ENCODE measurements at regions not wholly inside any gene's neighbourhood (a gene's known extent, or its start where the extent isn't known, plus 50 kb on each side); places are given as distances from the start of the nearest gene placed in this dataset.
A peak's percentile ranks its signal among the peaks of the same experiment; 100 is the strongest.

- Histone ChIP-seq H3K4me3 (no peak overlapping the region), H3K9ac (no peak overlapping the region), H3K36me3 (no peaks in the 10 kb centered on the region), H3K4me2 (no peak overlapping the region), H3K27me3 (no peaks in the 10 kb centered on the region), H3K27ac (no peak overlapping the region), H3K9me3 (replicated peaks in 1 of 11) (no peaks in the 10 kb centered on the region), H4K20me1 (no peaks in the 10 kb centered on the region), H3K4me1 (peaks cover 0 to 30% (median 11%) of the 10 kb centered on the region in 10 experiments; a peak in 11 of 20 replicates)
- no peak for TF ChIP-seq Cebpa-rat (IDR thresholded peaks at IDR 0.05)
Observed at GRCh38 chr4:156545003-156545785, 426.4 kb downstream of the PDGFC start.

- H3K4me1 ChIP-seq: no peaks in the 10 kb centered on the region
- H3K36me3 ChIP-seq: no peaks in the 10 kb centered on the region
- TF ChIP-seq Cebpa-rat (IDR thresholded peaks at IDR 0.05): no peak
- no peak overlapping the region for H3K9ac ChIP-seq
- no peaks in the 10 kb centered on the region for H4K20me1 ChIP-seq
- H3K9me3 ChIP-seq (replicated peaks in 1 of 11): no peaks in the 10 kb centered on the region
- H3K4me2 ChIP-seq: no peak overlapping the region
- H3K27me3 ChIP-seq: no peaks in the 10 kb centered on the region
- no peak overlapping the region for H3K4me3 ChIP-seq
- H3K27ac ChIP-seq: no peak overlapping the region
Observed at GRCh38 chr4:156539376-156539775, 432.2 kb downstream of the PDGFC start.

DNA sequence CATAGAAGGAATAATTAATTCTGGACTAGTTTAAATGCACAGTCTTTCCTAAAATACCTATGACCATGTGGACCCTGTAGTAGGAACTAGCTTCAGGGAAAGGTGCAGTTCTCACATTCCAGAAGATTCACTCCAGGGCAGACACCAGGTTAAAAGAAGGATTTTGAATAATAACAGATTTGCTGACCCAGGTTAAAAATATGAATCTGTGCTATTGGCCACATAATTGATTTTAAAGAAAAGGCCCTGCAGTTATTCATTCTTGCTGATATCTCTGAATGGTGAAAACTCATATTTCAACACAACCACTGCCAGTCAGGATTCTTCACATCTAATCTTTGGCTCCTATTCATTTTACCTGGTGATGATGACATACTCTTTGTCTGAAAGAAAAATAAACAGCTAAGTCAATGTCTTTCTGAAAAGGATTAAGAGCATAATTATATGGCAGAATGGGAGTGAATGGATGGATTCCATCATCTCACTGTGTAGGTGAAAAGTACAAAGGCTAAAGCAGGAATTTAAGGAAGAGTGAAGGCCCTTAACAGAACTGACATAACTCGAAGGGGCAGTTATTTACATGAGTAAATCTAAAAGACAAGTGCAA is 432.8 kb downstream of the PDGFC start:
- H3K4me3 ChIP-seq: no peak overlapping the region
- no peaks in the 10 kb centered on the region for H3K36me3 ChIP-seq
- no peak overlapping the region for H3K27ac ChIP-seq
- H4K20me1 ChIP-seq: no peaks in the 10 kb centered on the region
- no peak overlapping the region for H3K4me2 ChIP-seq
- no peak for TF ChIP-seq Cebpa-rat (IDR thresholded peaks at IDR 0.05)
- peaks cover 0 to 3% (median 0%) of the 10 kb centered on the region in 11 experiments; a peak in 5 of 22 replicates for H3K9me3 ChIP-seq (replicated peaks in 1 of 11)
- H3K27me3 ChIP-seq: no peaks in the 10 kb centered on the region
- H3K9ac ChIP-seq: no peak overlapping the region
- no peaks in the 10 kb centered on the region for H3K4me1 ChIP-seq

DNA sequence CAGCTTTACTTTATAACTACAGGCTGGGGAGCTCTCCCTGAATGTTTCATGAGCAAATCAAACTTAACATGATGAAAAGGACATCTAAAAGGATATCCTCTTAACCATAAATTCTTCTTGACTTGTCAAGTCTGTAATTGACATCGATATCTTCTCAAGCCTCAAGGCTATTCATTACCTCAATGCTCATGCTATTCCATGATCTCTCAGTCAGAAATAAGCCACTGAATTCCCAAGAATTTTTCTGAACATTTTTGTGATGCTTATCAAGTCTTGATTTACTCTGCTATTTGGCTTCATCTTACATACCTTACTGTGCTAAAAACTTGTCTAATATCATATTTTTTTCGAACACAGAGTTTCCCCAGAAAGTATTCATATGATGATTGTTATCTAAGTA is 433.4 kb downstream of the PDGFC start:
- no peak overlapping the region for H3K4me2 ChIP-seq
- no peak overlapping the region for H3K27ac ChIP-seq
- no peaks in the 10 kb centered on the region for H3K27me3 ChIP-seq
- H4K20me1 ChIP-seq: no peaks in the 10 kb centered on the region
- no peaks in the 10 kb centered on the region for H3K36me3 ChIP-seq
- no peaks in the 10 kb centered on the region for H3K4me1 ChIP-seq
- TF ChIP-seq Cebpa-rat (IDR thresholded peaks at IDR 0.05): no peak
- peaks cover 0 to 9% (median 3%) of the 10 kb centered on the region in 11 experiments; a peak in 12 of 22 replicates for H3K9me3 ChIP-seq (replicated peaks in 1 of 11)
- H3K4me3 ChIP-seq: no peak overlapping the region
- no peak overlapping the region for H3K9ac ChIP-seq

- Histone ChIP-seq H3K4me1 (no peaks in the 10 kb centered on the region), H3K36me3 (no peaks in the 10 kb centered on the region), H3K9me3 (replicated peaks in 1 of 11) (peaks cover 0 to 12% (median 6%) of the 10 kb centered on the region in 11 experiments; a peak in 12 of 22 replicates), H3K4me2 (no peak overlapping the region), H3K9ac (no peak overlapping the region), H4K20me1 (no peaks in the 10 kb centered on the region), H3K4me3 (no peak overlapping the region), H3K27me3 (no peaks in the 10 kb centered on the region), H3K27ac (no peak overlapping the region)
- no peak for TF ChIP-seq Cebpa-rat (IDR thresholded peaks at IDR 0.05)
Observed at GRCh38 chr4:156537286-156537685, 434.3 kb downstream of the PDGFC start.

- Histone ChIP-seq H3K9me3 (replicated peaks in 1 of 11) (peaks cover 0 to 12% (median 6%) of the 10 kb centered on the region in 11 experiments; a peak in 12 of 22 replicates), H4K20me1 (no peaks in the 10 kb centered on the region), H3K4me3 (no peak overlapping the region), H3K27me3 (no peaks in the 10 kb centered on the region), H3K27ac (no peak overlapping the region), H3K4me2 (no peak overlapping the region), H3K9ac (no peak overlapping the region), H3K4me1 (no peaks in the 10 kb centered on the region), H3K36me3 (no peaks in the 10 kb centered on the region)
- TF ChIP-seq Cebpa-rat (IDR thresholded peaks at IDR 0.05): no peak
Observed at GRCh38 chr4:156536661-156537060, 434.9 kb downstream of the PDGFC start.

GRCh38 chr4:156534205-156534604 is 437.4 kb downstream of the PDGFC start:
- no peak for TF ChIP-seq Cebpa-rat (IDR thresholded peaks at IDR 0.05)
- no peak overlapping the region for H3K4me3 ChIP-seq
- H3K9ac ChIP-seq: no peak overlapping the region
- H3K9me3 ChIP-seq (replicated peaks in 1 of 11): peaks cover 0 to 12% (median 6%) of the 10 kb centered on the region in 11 experiments; a peak in 12 of 22 replicates
- H3K27ac ChIP-seq: no peak overlapping the region
- H3K36me3 ChIP-seq: no peaks in the 10 kb centered on the region
- H3K4me2 ChIP-seq: no peak overlapping the region
- no peaks in the 10 kb centered on the region for H3K27me3 ChIP-seq
- no peaks in the 10 kb centered on the region for H4K20me1 ChIP-seq
- H3K4me1 ChIP-seq: peaks cover 0 to 8% (median 0%) of the 10 kb centered on the region in 10 experiments; a peak in 4 of 20 replicates

- no peak overlapping the region for H3K4me3 ChIP-seq
- peaks cover 0 to 18% (median 0%) of the 10 kb centered on the region in 10 experiments; a peak in 4 of 20 replicates for H3K4me1 ChIP-seq
- H3K9ac ChIP-seq: no peak overlapping the region
- no peak overlapping the region for H3K27ac ChIP-seq
- no peaks in the 10 kb centered on the region for H4K20me1 ChIP-seq
- no peaks in the 10 kb centered on the region for H3K27me3 ChIP-seq
- H3K4me2 ChIP-seq: peak overlapping the region in 2 of 11 experiments; percentile 30 to 48; a peak in 2 of 22 replicates
- no peaks in the 10 kb centered on the region for H3K36me3 ChIP-seq
- TF ChIP-seq Cebpa-rat (IDR thresholded peaks at IDR 0.05): no peak
- H3K9me3 ChIP-seq (replicated peaks in 1 of 11): peaks cover 0 to 6% (median 2%) of the 10 kb centered on the region in 11 experiments; a peak in 12 of 22 replicates
Observed at GRCh38 chr4:156528216-156528615, 443.4 kb downstream of the PDGFC start.

GRCh38 chr4:156527237-156527993 is 444.2 kb downstream of the PDGFC start:
- no peaks in the 10 kb centered on the region for H3K27me3 ChIP-seq
- no peaks in the 10 kb centered on the region for H3K36me3 ChIP-seq
- no peaks in the 10 kb centered on the region for H3K9me3 ChIP-seq (replicated peaks in 1 of 11)
- peak overlapping the region in 2 of 11 experiments; percentile 30 to 48; a peak in 2 of 22 replicates for H3K4me2 ChIP-seq
- H3K9ac ChIP-seq: no peak overlapping the region
- no peak overlapping the region for H3K27ac ChIP-seq
- no peak overlapping the region for H3K4me3 ChIP-seq
- no peak for TF ChIP-seq Cebpa-rat (IDR thresholded peaks at IDR 0.05)
- no peaks in the 10 kb centered on the region for H4K20me1 ChIP-seq
- H3K4me1 ChIP-seq: peaks cover 0 to 18% (median 0%) of the 10 kb centered on the region in 10 experiments; a peak in 4 of 20 replicates
